Tibial nerve (tissue), 4 donors: ENCODE measurements at regions not wholly inside any gene's neighbourhood (a gene's known extent, or its start where the extent isn't known, plus 50 kb on each side); places are given as distances from the start of the nearest gene placed in this dataset.

Experiments used
- DNase-seq, 2 donors: peaks; one replicate each; pipeline ENCODE4 v3.0.0-alpha.2; 2019; ENCODE audit warnings: low spot score in 2 of 2
- H3K27ac ChIP-seq, 4 donors: fragments of 200-600 bp; sonication (generic) in 3 of 4; one replicate each; pipeline ENCODE4 v1.5.1; 2017 to 2019; ENCODE audit warnings: mild to moderate bottlenecking in 1 of 4
- H3K27me3 ChIP-seq, 2 donors: fragments of 200-600 bp; sonication (generic) in 1 of 2; one replicate each; pipeline versions ENCODE4 v1.5.1 to v1.6.0; 2017 to 2019
- H3K36me3 ChIP-seq, 3 donors: fragments of 200-600 bp; sonication (generic); one replicate each; pipeline ENCODE4 v1.5.1; 2018 to 2019
- H3K4me1 ChIP-seq, 4 donors: fragments of 200-600 bp; sonication (generic) in 3 of 4; one replicate each; pipeline ENCODE4 v1.5.1; 2017 to 2019
- H3K4me3 ChIP-seq, 4 donors: fragments of 200-600 bp; sonication (generic) in 3 of 4; one replicate each; pipeline ENCODE4 v1.5.1; 2017 to 2019; ENCODE audit warnings: mild to moderate bottlenecking in 1 of 4, moderate library complexity in 1 of 4
- H3K9me3 ChIP-seq, 4 donors: fragments of 200-600 bp; sonication (generic) in 3 of 4; one replicate each; pipeline ENCODE4 v1.5.1; 2017 to 2019
- CTCF ChIP-seq, 5 experiments: fragments of 200-600 bp in 3 of 5; fragments of 450-650 bp in 2 of 5; sonication (generic) in 3 of 5; IDR thresholded peaks; one replicate each; pipeline ENCODE4 v1.5.1; 2016 to 2019; ENCODE audit warnings: antibody characterized with exemption in 5 of 5, mild to moderate bottlenecking in 3 of 5, moderate library complexity in 2 of 5
- EP300 ChIP-seq, 2 donors: sonication (generic); formaldehyde crosslinking; IDR thresholded peaks; one replicate each; pipeline ENCODE4 v1.6.1; 2017; ENCODE audit warnings: antibody characterized with exemption in 2 of 2, mild to moderate bottlenecking in 1 of 2
- POLR2A ChIP-seq, 2 donors: fragments of 450-650 bp; IDR thresholded peaks; one replicate each; pipeline ENCODE4 v1.6.1; 2017; ENCODE audit warnings: antibody characterized with exemption in 2 of 2, mild to moderate bottlenecking in 2 of 2, moderate library complexity in 2 of 2
- WGBS, 2 donors: methylation state at CpG; one replicate each; pipeline ENCODE4 v1.1.5; 2018; 5-methylcytosine and 5-hydroxymethylcytosine counted together

GRCh38 chr12:130227641-130228040, 65.4 kb downstream of the FZD10 start:
- DNase-seq = no peak
- H3K27me3 ChIP-seq = no peaks in the 10 kb centered on the region
- H3K4me1 ChIP-seq = no peaks in the 10 kb centered on the region
- TF ChIP-seq POLR2A (IDR thresholded peaks at IDR 0.05) = no peak
- no peak for TF ChIP-seq CTCF (IDR thresholded peaks at IDR 0.05)
- TF ChIP-seq EP300 (IDR thresholded peaks at IDR 0.05) = no peak
- no peak overlapping the region for H3K4me3 ChIP-seq
- WGBS, 2 donors = 37 to 44% methylated on average over 4 of the region's 4 CpGs
- H3K27ac ChIP-seq = no peak overlapping the region
- peaks cover 0 to 26% (median 0%) of the 10 kb centered on the region in 4 donors for H3K9me3 ChIP-seq
- H3K36me3 ChIP-seq = no peaks in the 10 kb centered on the region

- Histone ChIP-seq H3K27ac (no peak overlapping the region), H3K4me3 (no peak overlapping the region), H3K9me3 (peaks cover 0 to 22% (median 0%) of the 10 kb centered on the region in 4 donors), H3K27me3 (no peaks in the 10 kb centered on the region), H3K36me3 (no peaks in the 10 kb centered on the region), H3K4me1 (no peaks in the 10 kb centered on the region)
- no peak for DNase-seq
- 83% methylated on average over 9 of the region's 9 CpGs for WGBS, 2 donors
- no peak for TF ChIP-seq POLR2A (IDR thresholded peaks at IDR 0.05)
- TF ChIP-seq CTCF (IDR thresholded peaks at IDR 0.05) = no peak
- TF ChIP-seq EP300 (IDR thresholded peaks at IDR 0.05) = no peak
Observed at GRCh38 chr12:130236446-130236845, 74.2 kb downstream of the FZD10 start.

GRCh38 chr12:130240831-130241590, 78.7 kb downstream of the FZD10 start:
- 68 to 69% methylated on average over 13 of the region's 13 CpGs for WGBS, 2 donors
- H3K9me3 ChIP-seq = no peaks in the 10 kb centered on the region
- no peak overlapping the region for H3K27ac ChIP-seq
- H3K4me3 ChIP-seq = no peak overlapping the region
- TF ChIP-seq POLR2A (IDR thresholded peaks at IDR 0.05) (no peak), EP300 (IDR thresholded peaks at IDR 0.05) (no peak), CTCF (IDR thresholded peaks at IDR 0.05) (no peak)
- H3K4me1 ChIP-seq = no peaks in the 10 kb centered on the region
- H3K36me3 ChIP-seq = no peaks in the 10 kb centered on the region
- DNase-seq = no peak
- no peaks in the 10 kb centered on the region for H3K27me3 ChIP-seq

GRCh38 chr12:130242506-130242905, 80.2 kb downstream of the FZD10 start:
- no peaks in the 10 kb centered on the region for H3K9me3 ChIP-seq
- H3K27ac ChIP-seq = no peak overlapping the region
- H3K4me3 ChIP-seq = no peak overlapping the region
- H3K36me3 ChIP-seq = no peaks in the 10 kb centered on the region
- TF ChIP-seq POLR2A (IDR thresholded peaks at IDR 0.05) (no peak), EP300 (IDR thresholded peaks at IDR 0.05) (no peak), CTCF (IDR thresholded peaks at IDR 0.05) (no peak)
- DNase-seq = no peak
- H3K27me3 ChIP-seq = no peaks in the 10 kb centered on the region
- WGBS, 2 donors = 73 to 74% methylated on average over 7 of the region's 7 CpGs
- H3K4me1 ChIP-seq = no peaks in the 10 kb centered on the region

GRCh38 chr12:130245251-130245650, 83.0 kb downstream of the FZD10 start:
- H3K27ac ChIP-seq = no peak overlapping the region
- TF ChIP-seq CTCF (IDR thresholded peaks at IDR 0.05) (no peak), EP300 (IDR thresholded peaks at IDR 0.05) (no peak), POLR2A (IDR thresholded peaks at IDR 0.05) (no peak)
- H3K9me3 ChIP-seq = peaks cover 0 to 2% (median 0%) of the 10 kb centered on the region in 4 donors
- H3K4me1 ChIP-seq = no peaks in the 10 kb centered on the region
- H3K27me3 ChIP-seq = no peaks in the 10 kb centered on the region
- DNase-seq = no peak
- WGBS, 2 donors = 62 to 70% methylated on average over 6 of the region's 6 CpGs
- no peak overlapping the region for H3K4me3 ChIP-seq
- H3K36me3 ChIP-seq = no peaks in the 10 kb centered on the region
